ENCODE measurements at regions not wholly inside any gene's neighbourhood (a gene's known extent, or its start where the extent isn't known, plus 50 kb on each side); places are given as distances from the start of the nearest gene placed in this dataset.

DNA sequence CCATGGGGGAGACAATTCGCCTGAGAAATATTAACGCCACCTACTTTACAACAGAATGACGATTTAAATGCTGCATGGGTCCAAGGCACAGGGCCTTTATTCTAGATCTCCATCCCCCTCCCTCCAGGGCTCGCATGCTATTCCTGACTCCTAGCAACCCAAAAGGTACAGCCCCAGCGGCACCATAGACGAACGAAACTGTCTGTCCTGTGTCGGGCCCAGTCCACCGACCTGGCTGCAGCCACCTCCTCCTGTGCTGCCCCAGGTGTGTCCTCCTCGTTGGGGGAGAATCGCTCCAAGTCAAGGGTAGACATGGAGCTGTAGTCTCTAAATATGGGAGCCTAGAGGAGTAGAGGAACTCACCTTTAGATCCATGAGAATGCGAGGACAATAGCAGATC lies 196.5 kb downstream of the TOMM20 start:
- TF ChIP-seq, protein P1, sequence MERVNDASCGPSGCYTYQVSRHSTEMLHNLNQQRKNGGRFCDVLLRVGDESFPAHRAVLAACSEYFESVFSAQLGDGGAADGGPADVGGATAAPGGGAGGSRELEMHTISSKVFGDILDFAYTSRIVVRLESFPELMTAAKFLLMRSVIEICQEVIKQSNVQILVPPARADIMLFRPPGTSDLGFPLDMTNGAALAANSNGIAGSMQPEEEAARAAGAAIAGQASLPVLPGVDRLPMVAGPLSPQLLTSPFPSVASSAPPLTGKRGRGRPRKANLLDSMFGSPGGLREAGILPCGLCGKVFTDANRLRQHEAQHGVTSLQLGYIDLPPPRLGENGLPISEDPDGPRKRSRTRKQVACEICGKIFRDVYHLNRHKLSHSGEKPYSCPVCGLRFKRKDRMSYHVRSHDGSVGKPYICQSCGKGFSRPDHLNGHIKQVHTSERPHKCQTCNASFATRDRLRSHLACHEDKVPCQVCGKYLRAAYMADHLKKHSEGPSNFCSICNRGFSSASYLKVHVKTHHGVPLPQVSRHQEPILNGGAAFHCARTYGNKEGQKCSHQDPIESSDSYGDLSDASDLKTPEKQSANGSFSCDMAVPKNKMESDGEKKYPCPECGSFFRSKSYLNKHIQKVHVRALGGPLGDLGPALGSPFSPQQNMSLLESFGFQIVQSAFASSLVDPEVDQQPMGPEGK (CRISPR knock-in tag; IDR thresholded peaks at IDR 0.05): no peak
- TF ChIP-seq, protein P2, sequence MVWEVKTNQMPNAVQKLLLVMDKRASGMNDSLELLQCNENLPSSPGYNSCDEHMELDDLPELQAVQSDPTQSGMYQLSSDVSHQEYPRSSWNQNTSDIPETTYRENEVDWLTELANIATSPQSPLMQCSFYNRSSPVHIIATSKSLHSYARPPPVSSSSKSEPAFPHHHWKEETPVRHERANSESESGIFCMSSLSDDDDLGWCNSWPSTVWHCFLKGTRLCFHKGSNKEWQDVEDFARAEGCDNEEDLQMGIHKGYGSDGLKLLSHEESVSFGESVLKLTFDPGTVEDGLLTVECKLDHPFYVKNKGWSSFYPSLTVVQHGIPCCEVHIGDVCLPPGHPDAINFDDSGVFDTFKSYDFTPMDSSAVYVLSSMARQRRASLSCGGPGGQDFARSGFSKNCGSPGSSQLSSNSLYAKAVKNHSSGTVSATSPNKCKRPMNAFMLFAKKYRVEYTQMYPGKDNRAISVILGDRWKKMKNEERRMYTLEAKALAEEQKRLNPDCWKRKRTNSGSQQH (CRISPR knock-in tag; IDR thresholded peaks at IDR 0.05; ENCODE audit: low read depth): no peak
- TF ChIP-seq MAZ (IDR thresholded peaks at IDR 0.05; ENCODE audit: borderline replicate concordance, low read depth, low read length) (no peak), MAZ (CRISPR knock-in tag; IDR thresholded peaks at IDR 0.05; ENCODE audit: low read depth) (no peak), POLR2AphosphoS5 (IDR thresholded peaks at IDR 0.05; ENCODE audit: low read depth, low read length) (no peak), HOXA7 (CRISPR knock-in tag; IDR thresholded peaks at IDR 0.05) (no peak), TBX3 (IDR thresholded peaks at IDR 0.05; ENCODE audit: borderline replicate concordance) (no peak), KLF11 (CRISPR knock-in tag; IDR thresholded peaks at IDR 0.05) (no peak)
- TF ChIP-seq, protein P3, sequence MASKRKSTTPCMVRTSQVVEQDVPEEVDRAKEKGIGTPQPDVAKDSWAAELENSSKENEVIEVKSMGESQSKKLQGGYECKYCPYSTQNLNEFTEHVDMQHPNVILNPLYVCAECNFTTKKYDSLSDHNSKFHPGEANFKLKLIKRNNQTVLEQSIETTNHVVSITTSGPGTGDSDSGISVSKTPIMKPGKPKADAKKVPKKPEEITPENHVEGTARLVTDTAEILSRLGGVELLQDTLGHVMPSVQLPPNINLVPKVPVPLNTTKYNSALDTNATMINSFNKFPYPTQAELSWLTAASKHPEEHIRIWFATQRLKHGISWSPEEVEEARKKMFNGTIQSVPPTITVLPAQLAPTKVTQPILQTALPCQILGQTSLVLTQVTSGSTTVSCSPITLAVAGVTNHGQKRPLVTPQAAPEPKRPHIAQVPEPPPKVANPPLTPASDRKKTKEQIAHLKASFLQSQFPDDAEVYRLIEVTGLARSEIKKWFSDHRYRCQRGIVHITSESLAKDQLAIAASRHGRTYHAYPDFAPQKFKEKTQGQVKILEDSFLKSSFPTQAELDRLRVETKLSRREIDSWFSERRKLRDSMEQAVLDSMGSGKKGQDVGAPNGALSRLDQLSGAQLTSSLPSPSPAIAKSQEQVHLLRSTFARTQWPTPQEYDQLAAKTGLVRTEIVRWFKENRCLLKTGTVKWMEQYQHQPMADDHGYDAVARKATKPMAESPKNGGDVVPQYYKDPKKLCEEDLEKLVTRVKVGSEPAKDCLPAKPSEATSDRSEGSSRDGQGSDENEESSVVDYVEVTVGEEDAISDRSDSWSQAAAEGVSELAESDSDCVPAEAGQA (IDR thresholded peaks at IDR 0.05; ENCODE audit: low read depth): no peak
- TF ChIP-seq, protein P3 (CRISPR knock-in tag; IDR thresholded peaks at IDR 0.05; ENCODE audit: borderline replicate concordance): no peak
